ENCODE measurements at regions not wholly inside any gene's neighbourhood (a gene's known extent, or its start where the extent isn't known, plus 50 kb on each side); places are given as distances from the start of the nearest gene placed in this dataset.

GRCh38 chr20:46823753-46824152, 70.9 kb upstream of the EYA2 start:
- TF ChIP-seq Cebpa-rat (IDR thresholded peaks at IDR 0.05): no peak
- no peak overlapping the region for H3K27ac ChIP-seq
- no peaks in the 10 kb centered on the region for H3K27me3 ChIP-seq
- peaks cover 5 to 16% (median 8%) of the 10 kb centered on the region in 11 experiments; a peak in 15 of 22 replicates for H3K9me3 ChIP-seq (replicated peaks in 1 of 11)
- H3K9ac ChIP-seq: no peak overlapping the region
- H3K4me1 ChIP-seq: peaks cover 0 to 4% (median 0%) of the 10 kb centered on the region in 10 experiments; a peak in 1 of 20 replicates
- no peaks in the 10 kb centered on the region for H4K20me1 ChIP-seq
- no peaks in the 10 kb centered on the region for H3K36me3 ChIP-seq
- H3K4me3 ChIP-seq: no peak overlapping the region
- H3K4me2 ChIP-seq: no peak overlapping the region

GRCh38 chr20:46826343-46826984, 68.2 kb upstream of the EYA2 start:
- no peak for TF ChIP-seq Cebpa-rat (IDR thresholded peaks at IDR 0.05)
- H3K27ac ChIP-seq: no peak overlapping the region
- no peaks in the 10 kb centered on the region for H3K36me3 ChIP-seq
- H3K4me1 ChIP-seq: no peaks in the 10 kb centered on the region
- H3K4me3 ChIP-seq: no peak overlapping the region
- H3K9ac ChIP-seq: no peak overlapping the region
- H4K20me1 ChIP-seq: no peaks in the 10 kb centered on the region
- no peaks in the 10 kb centered on the region for H3K27me3 ChIP-seq
- H3K4me2 ChIP-seq: no peak overlapping the region
- peaks cover 5 to 18% (median 8%) of the 10 kb centered on the region in 11 experiments; a peak in 15 of 22 replicates for H3K9me3 ChIP-seq (replicated peaks in 1 of 11)

- peaks cover 5 to 25% (median 8%) of the 10 kb centered on the region in 11 experiments; a peak in 15 of 22 replicates for H3K9me3 ChIP-seq (replicated peaks in 1 of 11)
- H3K9ac ChIP-seq: no peak overlapping the region
- H3K4me1 ChIP-seq: no peaks in the 10 kb centered on the region
- no peaks in the 10 kb centered on the region for H3K36me3 ChIP-seq
- no peak overlapping the region for H3K4me3 ChIP-seq
- H3K4me2 ChIP-seq: no peak overlapping the region
- H3K27me3 ChIP-seq: no peaks in the 10 kb centered on the region
- TF ChIP-seq Cebpa-rat (IDR thresholded peaks at IDR 0.05): no peak
- no peak overlapping the region for H3K27ac ChIP-seq
- H4K20me1 ChIP-seq: no peaks in the 10 kb centered on the region
Measured at GRCh38 chr20:46827718-46828458, 66.8 kb upstream of the EYA2 start.

- Histone ChIP-seq H4K20me1 (no peaks in the 10 kb centered on the region), H3K4me3 (no peak overlapping the region), H3K4me2 (no peak overlapping the region), H3K9me3 (replicated peaks in 1 of 11) (peaks cover 5 to 25% (median 8%) of the 10 kb centered on the region in 11 experiments; a peak in 15 of 22 replicates), H3K9ac (no peak overlapping the region), H3K4me1 (no peaks in the 10 kb centered on the region), H3K36me3 (no peaks in the 10 kb centered on the region), H3K27ac (no peak overlapping the region), H3K27me3 (no peaks in the 10 kb centered on the region)
- TF ChIP-seq Cebpa-rat (IDR thresholded peaks at IDR 0.05): no peak
Measured at GRCh38 chr20:46828471-46828870, 66.2 kb upstream of the EYA2 start.

GRCh38 chr20:46830886-46831632, 63.6 kb upstream of the EYA2 start:
- no peaks in the 10 kb centered on the region for H3K27me3 ChIP-seq
- no peaks in the 10 kb centered on the region for H4K20me1 ChIP-seq
- no peak overlapping the region for H3K27ac ChIP-seq
- H3K9ac ChIP-seq: no peak overlapping the region
- H3K4me2 ChIP-seq: no peak overlapping the region
- H3K9me3 ChIP-seq (replicated peaks in 1 of 11): 0 out of 22 replicates have a peak, but pooled peaks cover 0 to 9% (median 0%) of the 10 kb centered on the region in 11 experiments
- no peaks in the 10 kb centered on the region for H3K36me3 ChIP-seq
- no peaks in the 10 kb centered on the region for H3K4me1 ChIP-seq
- TF ChIP-seq Cebpa-rat (IDR thresholded peaks at IDR 0.05): no peak
- H3K4me3 ChIP-seq: no peak overlapping the region

GRCh38 chr20:46831633-46832011, 63.0 kb upstream of the EYA2 start:
- H3K27ac ChIP-seq: no peak overlapping the region
- no peak overlapping the region for H3K4me2 ChIP-seq
- H4K20me1 ChIP-seq: no peaks in the 10 kb centered on the region
- 0 out of 22 replicates have a peak, but pooled peaks cover 0 to 9% (median 0%) of the 10 kb centered on the region in 11 experiments for H3K9me3 ChIP-seq (replicated peaks in 1 of 11)
- H3K27me3 ChIP-seq: no peaks in the 10 kb centered on the region
- no peak overlapping the region for H3K4me3 ChIP-seq
- no peak for TF ChIP-seq Cebpa-rat (IDR thresholded peaks at IDR 0.05)
- H3K4me1 ChIP-seq: no peaks in the 10 kb centered on the region
- H3K36me3 ChIP-seq: no peaks in the 10 kb centered on the region
- H3K9ac ChIP-seq: no peak overlapping the region

GRCh38 chr20:46832555-46832954, 62.1 kb upstream of the EYA2 start:
- no peak for TF ChIP-seq Cebpa-rat (IDR thresholded peaks at IDR 0.05)
- H3K9me3 ChIP-seq (replicated peaks in 1 of 11): 0 out of 22 replicates have a peak, but pooled peaks cover 0 to 9% (median 0%) of the 10 kb centered on the region in 11 experiments
- no peak overlapping the region for H3K4me2 ChIP-seq
- H3K4me3 ChIP-seq: no peak overlapping the region
- no peaks in the 10 kb centered on the region for H4K20me1 ChIP-seq
- H3K36me3 ChIP-seq: no peaks in the 10 kb centered on the region
- no peaks in the 10 kb centered on the region for H3K4me1 ChIP-seq
- H3K9ac ChIP-seq: no peak overlapping the region
- no peaks in the 10 kb centered on the region for H3K27me3 ChIP-seq
- no peak overlapping the region for H3K27ac ChIP-seq

- Histone ChIP-seq H4K20me1 (no peaks in the 10 kb centered on the region), H3K9me3 (replicated peaks in 1 of 11) (0 out of 22 replicates have a peak, but pooled peaks cover 0 to 9% (median 0%) of the 10 kb centered on the region in 11 experiments), H3K27me3 (no peaks in the 10 kb centered on the region), H3K36me3 (no peaks in the 10 kb centered on the region), H3K27ac (no peak overlapping the region), H3K4me1 (no peaks in the 10 kb centered on the region), H3K4me2 (no peak overlapping the region), H3K4me3 (no peak overlapping the region), H3K9ac (no peak overlapping the region)
- no peak for TF ChIP-seq Cebpa-rat (IDR thresholded peaks at IDR 0.05)
Measured at GRCh38 chr20:46833360-46833759, 61.3 kb upstream of the EYA2 start.

GRCh38 chr20:46835418-46835817, 59.2 kb upstream of the EYA2 start:
- no peak overlapping the region for H3K4me2 ChIP-seq
- no peak overlapping the region for H3K27ac ChIP-seq
- H3K9ac ChIP-seq: no peak overlapping the region
- TF ChIP-seq Cebpa-rat (IDR thresholded peaks at IDR 0.05): no peak
- H3K9me3 ChIP-seq (replicated peaks in 1 of 11): 0 out of 22 replicates have a peak, but pooled peaks cover 0 to 9% (median 0%) of the 10 kb centered on the region in 11 experiments
- no peak overlapping the region for H3K4me3 ChIP-seq
- no peaks in the 10 kb centered on the region for H3K27me3 ChIP-seq
- H3K4me1 ChIP-seq: peaks cover 0 to 4% (median 0%) of the 10 kb centered on the region in 10 experiments; a peak in 1 of 20 replicates
- no peaks in the 10 kb centered on the region for H3K36me3 ChIP-seq
- H4K20me1 ChIP-seq: no peaks in the 10 kb centered on the region
